Ishikawa (cell line): ENCODE measurements at regions not wholly inside any gene's neighbourhood (a gene's known extent, or its start where the extent isn't known, plus 50 kb on each side); places are given as distances from the start of the nearest gene placed in this dataset.

Experiments
- TAF1 ChIP-seq: IDR thresholded peaks from 2 replicates; pipeline ENCODE4 v1.6.1; 2012; ENCODE audit warnings: low read depth, mild to moderate bottlenecking
- ZBTB7A ChIP-seq: IDR thresholded peaks from 2 replicates; pipeline ENCODE4 v1.6.1; 2012; ENCODE audit warnings: low read depth

DNA sequence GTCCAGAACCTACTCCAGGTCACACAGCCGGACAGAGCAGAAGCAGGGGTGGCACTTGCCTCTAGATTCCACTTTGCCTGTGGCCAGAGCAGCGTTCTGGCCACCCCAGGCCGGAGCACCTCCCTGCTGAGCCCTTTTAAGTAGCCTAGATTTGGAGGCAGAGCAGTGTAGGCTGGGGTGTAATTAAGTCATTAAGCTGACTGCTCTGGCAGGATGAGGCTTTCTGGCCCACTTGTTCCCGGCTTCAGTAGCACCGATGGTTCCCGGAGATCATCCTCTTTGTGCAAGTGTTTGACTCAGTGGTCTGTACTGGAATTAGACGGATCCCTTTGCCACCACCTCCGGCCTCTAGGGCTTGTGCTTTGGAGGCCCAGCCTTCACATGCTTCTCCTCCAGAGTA lies 281.9 kb upstream of the ANKRD55 start:
- no peak for TF ChIP-seq TAF1
- TF ChIP-seq ZBTB7A, result no peak
